ENCODE measurements at regions not wholly inside any gene's neighbourhood (a gene's known extent, or its start where the extent isn't known, plus 50 kb on each side); places are given as distances from the start of the nearest gene placed in this dataset.

DNA sequence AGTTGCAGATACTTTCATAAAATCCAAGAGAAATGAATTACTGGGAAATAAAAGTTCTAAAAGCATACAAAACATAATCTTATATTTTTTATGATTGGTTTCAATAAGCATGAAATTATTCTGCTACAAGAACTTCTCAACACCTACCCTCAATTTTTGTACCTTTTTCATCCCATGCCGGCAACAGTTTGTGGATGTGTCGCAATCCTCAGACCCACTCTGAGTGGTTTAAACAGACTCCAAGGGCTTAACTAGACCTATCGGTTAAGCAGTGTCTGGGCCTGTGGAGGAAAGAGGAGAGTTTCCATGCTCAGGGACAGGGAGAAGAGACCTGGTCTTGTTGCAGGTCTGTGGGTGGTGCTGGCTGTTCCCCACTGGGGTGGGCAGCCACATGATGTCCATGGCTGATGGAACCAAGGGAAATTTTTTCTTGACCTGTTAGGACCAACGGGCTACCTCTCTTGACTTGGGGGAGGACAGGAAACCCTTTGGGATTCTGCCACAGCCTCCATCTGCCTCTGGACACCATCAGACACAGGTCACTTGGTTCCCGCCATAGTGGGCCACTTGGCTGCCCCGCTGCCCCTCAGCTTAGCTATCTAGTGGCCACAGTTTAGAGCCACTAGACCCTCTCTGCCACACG is 81.1 kb upstream of the CLDN14 start:
- TF ChIP-seq, protein P1, sequence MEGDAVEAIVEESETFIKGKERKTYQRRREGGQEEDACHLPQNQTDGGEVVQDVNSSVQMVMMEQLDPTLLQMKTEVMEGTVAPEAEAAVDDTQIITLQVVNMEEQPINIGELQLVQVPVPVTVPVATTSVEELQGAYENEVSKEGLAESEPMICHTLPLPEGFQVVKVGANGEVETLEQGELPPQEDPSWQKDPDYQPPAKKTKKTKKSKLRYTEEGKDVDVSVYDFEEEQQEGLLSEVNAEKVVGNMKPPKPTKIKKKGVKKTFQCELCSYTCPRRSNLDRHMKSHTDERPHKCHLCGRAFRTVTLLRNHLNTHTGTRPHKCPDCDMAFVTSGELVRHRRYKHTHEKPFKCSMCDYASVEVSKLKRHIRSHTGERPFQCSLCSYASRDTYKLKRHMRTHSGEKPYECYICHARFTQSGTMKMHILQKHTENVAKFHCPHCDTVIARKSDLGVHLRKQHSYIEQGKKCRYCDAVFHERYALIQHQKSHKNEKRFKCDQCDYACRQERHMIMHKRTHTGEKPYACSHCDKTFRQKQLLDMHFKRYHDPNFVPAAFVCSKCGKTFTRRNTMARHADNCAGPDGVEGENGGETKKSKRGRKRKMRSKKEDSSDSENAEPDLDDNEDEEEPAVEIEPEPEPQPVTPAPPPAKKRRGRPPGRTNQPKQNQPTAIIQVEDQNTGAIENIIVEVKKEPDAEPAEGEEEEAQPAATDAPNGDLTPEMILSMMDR (IDR thresholded peaks at IDR 0.05; ENCODE audit: insufficient read depth, low read length): no peak
- TF ChIP-seq POLR2AphosphoS5 (IDR thresholded peaks at IDR 0.05; ENCODE audit: low read depth): no peak
- TF ChIP-seq GABPA (IDR thresholded peaks at IDR 0.05; ENCODE audit: low read depth): no peak
- TF ChIP-seq, protein P2, sequence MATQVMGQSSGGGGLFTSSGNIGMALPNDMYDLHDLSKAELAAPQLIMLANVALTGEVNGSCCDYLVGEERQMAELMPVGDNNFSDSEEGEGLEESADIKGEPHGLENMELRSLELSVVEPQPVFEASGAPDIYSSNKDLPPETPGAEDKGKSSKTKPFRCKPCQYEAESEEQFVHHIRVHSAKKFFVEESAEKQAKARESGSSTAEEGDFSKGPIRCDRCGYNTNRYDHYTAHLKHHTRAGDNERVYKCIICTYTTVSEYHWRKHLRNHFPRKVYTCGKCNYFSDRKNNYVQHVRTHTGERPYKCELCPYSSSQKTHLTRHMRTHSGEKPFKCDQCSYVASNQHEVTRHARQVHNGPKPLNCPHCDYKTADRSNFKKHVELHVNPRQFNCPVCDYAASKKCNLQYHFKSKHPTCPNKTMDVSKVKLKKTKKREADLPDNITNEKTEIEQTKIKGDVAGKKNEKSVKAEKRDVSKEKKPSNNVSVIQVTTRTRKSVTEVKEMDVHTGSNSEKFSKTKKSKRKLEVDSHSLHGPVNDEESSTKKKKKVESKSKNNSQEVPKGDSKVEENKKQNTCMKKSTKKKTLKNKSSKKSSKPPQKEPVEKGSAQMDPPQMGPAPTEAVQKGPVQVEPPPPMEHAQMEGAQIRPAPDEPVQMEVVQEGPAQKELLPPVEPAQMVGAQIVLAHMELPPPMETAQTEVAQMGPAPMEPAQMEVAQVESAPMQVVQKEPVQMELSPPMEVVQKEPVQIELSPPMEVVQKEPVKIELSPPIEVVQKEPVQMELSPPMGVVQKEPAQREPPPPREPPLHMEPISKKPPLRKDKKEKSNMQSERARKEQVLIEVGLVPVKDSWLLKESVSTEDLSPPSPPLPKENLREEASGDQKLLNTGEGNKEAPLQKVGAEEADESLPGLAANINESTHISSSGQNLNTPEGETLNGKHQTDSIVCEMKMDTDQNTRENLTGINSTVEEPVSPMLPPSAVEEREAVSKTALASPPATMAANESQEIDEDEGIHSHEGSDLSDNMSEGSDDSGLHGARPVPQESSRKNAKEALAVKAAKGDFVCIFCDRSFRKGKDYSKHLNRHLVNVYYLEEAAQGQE (IDR thresholded peaks at IDR 0.05; ENCODE audit: insufficient replicate concordance, low read depth): no peak
